Epithelial cell of esophagus (primary cell): ENCODE measurements at regions not wholly inside any gene's neighbourhood (a gene's known extent, or its start where the extent isn't known, plus 50 kb on each side); places are given as distances from the start of the nearest gene placed in this dataset.
"Not testable (repeated sequence)": the region's sequence is repeated elsewhere in the genome, so short reads cannot be mapped to it uniquely, and the experiment has no call there.

ENCODE experiments used
- DNase-seq: peaks from one replicate; pipeline ENCODE4 v3.0.0; 2010; ENCODE audit warnings: low read depth
- H3K4me3 ChIP-seq: 2 replicates; pipeline ENCODE4 v1.5.1; 2011; ENCODE audit warnings: mild to moderate bottlenecking, low read length, control low read depth
- CTCF ChIP-seq: IDR thresholded peaks from 2 replicates; pipeline ENCODE4 v1.5.1; 2011; ENCODE audit warnings: low read depth, mild to moderate bottlenecking, low read length, control low read depth, inconsistent platforms; ENCODE audit not compliant: insufficient read depth; ENCODE audit errors: missing control alignments

DNA sequence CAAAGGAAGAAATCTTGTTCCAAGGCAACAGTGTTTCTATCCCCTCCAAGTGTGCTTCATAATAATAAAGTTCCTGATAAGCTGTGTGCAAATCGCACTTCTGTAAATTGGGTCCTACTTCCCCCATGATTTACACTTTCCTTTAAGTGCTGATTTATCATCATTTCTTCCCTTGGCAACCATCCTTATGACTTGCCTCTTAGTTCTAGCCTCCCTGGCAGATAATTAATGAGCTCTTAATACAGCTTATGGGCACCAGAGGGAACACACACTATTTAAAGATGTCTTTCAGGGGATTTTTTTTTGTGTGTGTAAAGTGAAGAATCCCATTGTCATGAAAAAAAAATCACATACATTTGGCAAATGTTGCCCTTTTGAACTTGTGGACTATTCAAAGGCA is 101.6 kb upstream of the MPHOSPH6 start:
- no peak overlapping the region for H3K4me3 ChIP-seq
- no peak for TF ChIP-seq CTCF
- DNase-seq: no peak

DNA sequence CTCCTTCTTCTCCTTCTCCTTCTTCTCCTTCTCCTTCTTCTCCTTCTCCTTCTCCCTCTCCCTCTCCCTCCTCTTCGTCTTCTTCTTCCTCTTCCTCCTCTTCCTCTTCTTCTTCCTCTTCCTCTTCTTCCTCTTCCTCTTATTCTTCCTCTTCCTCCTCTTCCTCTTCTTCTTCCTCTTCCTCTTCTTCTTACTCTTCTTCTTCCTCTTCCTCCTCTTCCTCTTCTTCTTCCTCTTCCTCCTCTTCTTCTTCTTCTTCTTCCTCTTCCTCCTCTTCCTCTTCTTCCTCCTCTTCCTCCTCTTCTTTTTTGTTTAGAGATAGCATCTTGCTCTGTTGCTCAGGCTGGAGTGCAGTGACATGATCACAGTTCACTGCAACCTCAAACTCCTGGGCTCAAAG is 97.7 kb upstream of the MPHOSPH6 start:
- not testable (repeated sequence) for DNase-seq, H3K4me3 ChIP-seq

DNA sequence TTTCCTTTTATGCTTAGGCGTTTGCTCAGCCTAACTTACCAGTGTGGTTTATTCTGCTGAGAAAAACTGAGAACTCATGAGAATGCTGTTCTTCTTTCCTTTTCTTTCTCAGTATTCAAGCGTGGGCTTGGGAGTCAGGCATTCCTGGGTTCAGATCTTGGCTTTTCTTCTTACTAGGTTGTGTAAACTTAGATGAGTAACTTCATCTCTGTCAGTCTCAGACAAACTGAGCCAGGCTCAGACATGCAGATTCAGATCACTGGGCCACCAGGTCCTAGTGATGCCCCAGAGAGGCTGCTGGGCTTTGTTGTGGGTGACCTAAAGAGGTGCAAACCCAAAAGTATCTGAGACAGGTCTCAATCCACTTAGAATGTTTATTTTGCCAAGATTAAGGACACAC is 95.8 kb upstream of the MPHOSPH6 start:
- TF ChIP-seq CTCF: no peak
- H3K4me3 ChIP-seq: no peak overlapping the region
- peak; percentile 63 for DNase-seq

GRCh38 chr16:82264756-82265155 is 94.7 kb upstream of the MPHOSPH6 start:
- no peak overlapping the region for H3K4me3 ChIP-seq
- no peak for DNase-seq
- no peak for TF ChIP-seq CTCF

GRCh38 chr16:82263521-82264143 is 93.6 kb upstream of the MPHOSPH6 start:
- H3K4me3 ChIP-seq: no peak overlapping the region
- TF ChIP-seq CTCF: peak; percentile 98
- peak; percentile 64 for DNase-seq

- H3K4me3 ChIP-seq: no peak overlapping the region
- no peak for TF ChIP-seq CTCF
- no peak for DNase-seq
Measured at GRCh38 chr16:82262244-82262643, 92.2 kb upstream of the MPHOSPH6 start.

DNA sequence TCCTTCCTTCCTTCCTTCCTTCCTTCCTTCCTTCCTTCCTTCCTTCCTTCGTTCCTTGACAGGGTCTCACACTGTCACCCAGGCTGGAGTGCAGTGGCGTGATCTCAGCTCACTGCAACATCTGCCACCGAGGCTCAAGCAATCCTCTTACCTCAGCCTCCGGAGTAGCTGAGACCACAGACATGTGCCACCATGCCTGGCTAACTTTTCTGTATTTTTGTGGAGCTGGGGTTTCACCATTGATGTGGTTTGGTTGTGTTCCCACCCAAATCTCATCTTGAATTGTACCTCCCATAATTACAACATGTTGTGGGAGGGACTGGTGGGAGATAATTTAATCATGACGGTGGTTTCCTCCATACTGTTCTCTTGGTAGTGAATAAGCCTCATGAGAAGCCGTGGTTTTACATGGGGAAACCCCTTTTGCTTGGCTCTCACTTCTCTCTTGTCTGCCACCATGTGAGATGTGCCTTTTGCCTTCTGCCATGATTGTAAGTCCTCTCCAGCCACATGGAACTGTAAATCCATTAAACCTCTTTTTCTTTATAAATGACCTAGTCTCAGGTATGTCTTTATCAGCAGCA is 90.3 kb upstream of the MPHOSPH6 start:
- no peak for DNase-seq
- TF ChIP-seq CTCF: no peak
- H3K4me3 ChIP-seq: no peak overlapping the region
